Adrenal gland (tissue), 5 donors: ENCODE measurements at regions not wholly inside any gene's neighbourhood (a gene's known extent, or its start where the extent isn't known, plus 50 kb on each side); places are given as distances from the start of the nearest gene placed in this dataset.

Experiments
- POLR2A ChIP-seq, 2 donors: fragments of 450-650 bp; IDR thresholded peaks; one replicate each; pipeline ENCODE4 v1.6.1; 2017; ENCODE audit warnings: antibody characterized with exemption in 2 of 2, mild to moderate bottlenecking in 2 of 2, moderate library complexity in 1 of 2
- TF ChIP-seq, protein P1 (sequence below), 6 experiments: fragments of 450-650 bp in 4 of 6; fragments of 200-600 bp in 2 of 6; sonication (generic) in 1 of 6; IDR thresholded peaks; 1 replicate in 5 of 6; 2 replicates in 1 of 6; pipeline versions ENCODE4 v1.5.1 to v1.8.0; 2016 to 2021; ENCODE audit warnings: antibody characterized with exemption in 6 of 6, mild to moderate bottlenecking in 2 of 6, moderate library complexity in 1 of 6
- donor health status: DM: no; HTN: no; CAD: no.

DNA sequence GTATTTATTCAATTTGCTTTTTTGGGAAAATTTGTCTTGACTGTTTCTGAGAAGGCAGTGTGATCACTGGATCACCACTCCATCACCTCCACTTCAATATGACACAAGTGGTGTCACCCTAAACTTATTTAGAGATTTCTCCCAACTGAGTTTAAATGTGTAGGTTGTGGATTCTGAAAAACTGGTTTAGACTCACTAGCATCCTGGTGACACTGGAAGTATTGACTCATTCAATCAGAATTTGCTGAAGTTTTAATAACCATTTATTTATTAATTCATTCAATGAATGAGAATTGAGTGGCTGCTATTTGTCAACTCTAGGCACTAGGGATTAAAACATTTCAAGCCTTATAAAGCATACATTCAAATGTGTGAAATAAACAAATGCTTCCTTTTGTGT is 819.1 kb upstream of the EPHA5 start:
- TF ChIP-seq, protein P1, sequence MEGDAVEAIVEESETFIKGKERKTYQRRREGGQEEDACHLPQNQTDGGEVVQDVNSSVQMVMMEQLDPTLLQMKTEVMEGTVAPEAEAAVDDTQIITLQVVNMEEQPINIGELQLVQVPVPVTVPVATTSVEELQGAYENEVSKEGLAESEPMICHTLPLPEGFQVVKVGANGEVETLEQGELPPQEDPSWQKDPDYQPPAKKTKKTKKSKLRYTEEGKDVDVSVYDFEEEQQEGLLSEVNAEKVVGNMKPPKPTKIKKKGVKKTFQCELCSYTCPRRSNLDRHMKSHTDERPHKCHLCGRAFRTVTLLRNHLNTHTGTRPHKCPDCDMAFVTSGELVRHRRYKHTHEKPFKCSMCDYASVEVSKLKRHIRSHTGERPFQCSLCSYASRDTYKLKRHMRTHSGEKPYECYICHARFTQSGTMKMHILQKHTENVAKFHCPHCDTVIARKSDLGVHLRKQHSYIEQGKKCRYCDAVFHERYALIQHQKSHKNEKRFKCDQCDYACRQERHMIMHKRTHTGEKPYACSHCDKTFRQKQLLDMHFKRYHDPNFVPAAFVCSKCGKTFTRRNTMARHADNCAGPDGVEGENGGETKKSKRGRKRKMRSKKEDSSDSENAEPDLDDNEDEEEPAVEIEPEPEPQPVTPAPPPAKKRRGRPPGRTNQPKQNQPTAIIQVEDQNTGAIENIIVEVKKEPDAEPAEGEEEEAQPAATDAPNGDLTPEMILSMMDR (IDR thresholded peaks at IDR 0.05), result no peak
- no peak for TF ChIP-seq POLR2A (IDR thresholded peaks at IDR 0.05)
